ENCODE measurements at regions not wholly inside any gene's neighbourhood (a gene's known extent, or its start where the extent isn't known, plus 50 kb on each side); places are given as distances from the start of the nearest gene placed in this dataset.
"Not testable (repeated sequence)": the region's sequence is repeated elsewhere in the genome, so short reads cannot be mapped to it uniquely, and the experiment has no call there.

DNA sequence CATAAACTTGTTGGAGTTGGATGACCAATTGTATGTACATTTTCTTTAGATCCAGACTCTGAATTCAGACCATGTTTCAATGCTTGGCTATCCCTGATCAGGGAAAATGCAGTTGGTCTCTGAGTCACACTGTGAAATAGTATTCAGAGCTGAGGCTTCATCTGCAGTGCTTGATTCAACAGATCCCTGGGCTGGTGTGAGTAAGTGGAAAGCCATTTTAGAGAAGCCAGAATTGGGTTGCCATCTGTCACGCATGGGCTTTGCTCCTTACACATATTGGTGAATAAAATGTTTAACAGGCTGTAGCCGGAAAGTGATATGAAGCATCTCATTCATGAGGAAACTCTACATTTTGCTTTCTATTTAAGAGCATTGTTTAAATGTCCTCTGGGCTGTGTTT, 50.0 kb upstream of the ACYP2 start:
- peak; percentile 96 for DNase-seq

DNA sequence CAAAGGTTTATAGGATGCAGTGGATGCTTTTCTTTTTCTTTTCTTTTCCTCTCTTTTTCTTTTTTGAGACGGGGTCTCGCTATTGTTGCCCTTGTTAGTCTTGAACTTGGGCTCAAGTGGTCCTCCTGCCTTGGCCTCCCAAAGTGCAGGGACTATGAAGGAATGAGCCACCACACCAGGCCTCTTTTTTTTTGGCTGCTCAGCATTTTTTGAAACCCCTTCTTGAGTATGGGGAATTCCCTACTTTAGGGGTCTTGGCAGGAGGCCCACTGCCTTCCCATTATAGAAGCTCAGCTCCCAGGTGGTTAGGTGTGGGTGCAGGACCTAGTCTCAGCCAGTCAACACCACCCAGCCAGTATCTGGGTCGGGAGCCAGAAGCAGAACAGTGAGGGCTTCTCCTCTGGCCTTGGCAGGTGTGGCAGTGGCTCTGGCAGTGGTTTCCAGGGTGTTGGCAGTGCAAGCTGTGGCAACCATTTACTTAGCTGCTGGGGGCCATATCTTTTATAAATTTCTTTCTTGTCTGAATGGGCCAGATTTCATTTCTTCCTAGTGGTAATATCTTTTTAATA, 51.4 kb upstream of the ACYP2 start:
- DNase-seq, result no peak

DNA sequence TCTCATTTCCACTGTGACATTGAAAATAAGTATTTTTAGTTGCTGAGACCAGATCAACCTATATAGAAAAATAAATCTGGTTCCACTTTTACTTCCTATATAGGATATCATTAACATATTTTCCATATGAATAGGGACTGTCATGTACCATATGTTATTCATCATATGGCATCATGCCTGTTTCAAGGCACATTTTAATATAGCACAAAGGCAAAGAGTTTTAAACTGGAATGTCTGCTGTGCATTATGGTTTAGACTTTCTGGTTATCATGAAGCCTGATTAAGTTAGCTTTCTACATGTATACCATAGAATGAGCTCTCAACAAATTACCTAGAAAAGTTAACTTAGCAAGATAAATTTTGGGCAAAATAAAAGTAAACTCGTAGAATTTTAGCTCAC, 53.0 kb upstream of the ACYP2 start:
- DNase-seq, result peak; percentile 44

DNA sequence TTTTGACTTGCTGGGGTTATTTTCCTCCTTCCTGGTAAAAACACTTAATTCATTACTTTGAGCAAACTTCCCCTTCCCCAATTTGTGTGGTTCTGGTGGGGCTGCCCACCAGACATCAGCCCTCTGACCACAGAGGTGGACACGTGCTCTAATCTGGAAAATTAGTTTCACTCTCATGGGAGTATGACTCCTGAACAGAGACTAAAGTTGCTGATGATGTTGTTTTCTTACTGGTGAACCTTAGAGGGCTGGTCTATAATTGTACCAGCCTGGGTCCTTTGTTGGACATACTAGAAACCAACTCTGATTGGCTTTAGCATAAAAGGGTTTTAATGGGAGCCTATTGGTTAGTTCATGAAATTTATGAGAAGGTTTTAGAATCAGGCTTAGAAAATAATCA, 54.1 kb upstream of the ACYP2 start:
- DNase-seq, result no peak

DNA sequence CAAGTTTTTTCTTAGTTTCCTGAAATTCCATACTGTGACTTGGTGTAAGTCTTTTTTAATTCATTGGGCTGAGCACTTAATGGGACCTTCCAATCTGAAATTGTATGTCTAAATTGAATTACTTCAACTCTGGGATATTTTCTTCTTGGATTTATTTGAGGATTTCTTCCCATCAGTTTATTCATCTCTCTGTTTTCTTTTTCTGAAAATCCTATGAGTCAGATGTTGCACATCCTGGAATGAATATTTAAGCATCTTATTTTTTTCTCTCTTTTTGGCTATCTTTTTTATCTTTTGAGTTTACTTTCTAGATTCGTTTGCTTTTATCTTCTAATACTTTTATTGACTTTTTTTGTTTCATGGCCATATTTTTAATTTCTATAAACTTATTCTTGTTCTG, 55.4 kb upstream of the ACYP2 start:
- DNase-seq, result no peak

DNA sequence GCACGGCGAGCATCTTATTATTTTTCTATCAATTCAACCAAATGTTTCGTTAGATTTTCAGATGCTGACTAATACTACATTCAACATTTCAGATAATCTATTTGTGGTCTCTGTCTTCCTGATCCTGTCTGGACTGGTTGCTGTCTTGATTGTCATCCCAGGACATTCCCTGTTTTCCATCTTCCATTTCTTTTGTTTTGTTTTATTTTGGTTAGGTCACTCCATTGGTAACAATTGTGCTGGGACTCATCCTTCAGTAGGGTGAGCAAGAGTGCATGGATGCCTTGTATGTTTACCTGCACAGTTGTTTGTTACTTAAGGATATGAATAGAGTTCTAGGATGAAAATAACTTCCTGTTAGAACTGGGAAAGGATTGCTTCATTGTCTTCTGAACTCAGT, 55.9 kb upstream of the ACYP2 start:
- no peak for DNase-seq

DNA sequence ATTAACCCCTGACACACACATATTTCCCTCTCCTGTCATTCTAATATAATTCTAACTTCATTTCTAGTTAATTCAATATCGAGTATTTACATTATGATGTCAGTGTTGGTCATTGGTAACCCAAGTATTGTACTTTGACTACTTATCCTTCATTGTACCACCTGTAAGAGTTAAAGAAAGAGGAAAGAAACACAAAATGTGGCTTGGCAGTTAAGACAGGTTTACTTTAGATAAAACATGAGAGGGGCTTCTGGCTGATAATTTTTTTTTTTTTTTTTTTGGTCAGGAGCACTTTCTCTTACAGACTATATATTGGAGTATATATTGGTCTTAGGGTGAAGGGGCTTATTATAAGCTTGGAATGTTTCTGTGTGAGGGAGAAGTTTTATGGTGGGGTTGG, 57.0 kb upstream of the ACYP2 start:
- DNase-seq, result no peak

GRCh38 chr2:54054774-54055173, 60.6 kb upstream of the ACYP2 start:
- DNase-seq, result no peak

DNA sequence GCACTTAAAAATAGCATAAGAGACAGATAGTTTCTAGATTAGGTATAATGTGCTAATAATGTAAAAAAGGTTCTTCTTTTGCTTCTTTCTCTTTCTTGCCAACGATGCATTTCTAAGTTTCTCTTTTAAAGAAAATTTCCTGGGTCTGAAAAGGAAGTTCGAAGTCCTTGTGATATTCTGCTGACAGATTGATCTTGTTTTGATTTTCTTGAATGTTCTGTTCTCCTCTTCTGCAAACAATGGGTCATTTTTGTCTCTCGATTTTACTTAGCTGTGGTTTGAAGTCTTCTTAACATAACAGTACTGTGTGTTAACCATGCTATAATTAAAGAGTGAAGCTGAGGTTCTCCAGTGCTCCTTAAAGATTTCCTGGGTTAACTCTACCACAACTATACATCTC, 61.1 kb upstream of the ACYP2 start:
- DNase-seq, result no peak

GRCh38 chr2:54053830-54054229, 61.6 kb upstream of the ACYP2 start:
- no peak for DNase-seq

DNA sequence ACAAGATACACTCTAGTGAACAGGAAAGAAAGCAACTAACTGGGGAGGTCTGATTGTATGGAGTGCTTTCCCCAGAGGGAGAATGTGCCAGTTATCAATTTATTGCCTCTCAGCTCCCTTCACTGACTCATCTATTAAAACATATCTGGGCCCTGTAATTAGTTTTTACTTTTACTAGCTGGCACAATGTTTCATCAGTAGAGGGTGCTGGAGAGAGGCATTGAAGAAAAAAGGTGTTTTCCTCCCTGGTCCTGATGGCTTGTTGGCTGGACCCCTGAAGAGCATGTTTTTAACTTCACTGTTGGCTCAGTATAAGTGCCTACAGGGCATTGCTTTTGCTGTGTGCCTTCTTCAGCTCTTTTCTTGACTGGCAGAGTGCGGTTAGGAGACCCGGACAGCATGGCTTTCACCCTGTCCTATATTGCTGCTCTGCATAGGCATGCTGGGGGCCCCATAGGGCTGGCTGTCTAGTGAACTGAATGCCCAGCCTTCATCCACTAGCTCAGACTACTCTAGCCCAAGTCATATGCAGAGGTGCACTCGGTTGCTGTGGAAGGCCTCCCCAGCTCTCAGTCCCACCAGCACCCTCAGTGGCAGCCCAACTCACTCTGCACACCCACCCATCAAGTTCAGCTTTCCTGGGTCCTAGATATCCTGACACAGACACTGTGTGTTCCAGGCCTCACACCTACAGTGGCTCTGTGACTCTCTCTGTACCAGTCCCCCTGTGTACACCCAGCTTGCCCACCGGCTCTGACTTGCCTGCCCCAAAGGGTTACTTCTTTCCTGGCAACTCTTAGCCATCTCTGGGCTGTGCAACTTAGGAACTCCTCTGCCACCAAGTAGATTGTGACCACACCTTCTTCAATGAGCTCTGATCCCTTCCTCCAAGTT, 62.3 kb upstream of the ACYP2 start:
- DNase-seq, result no peak

- no peak for DNase-seq
These were observed 65.0 kb upstream of the ACYP2 start for GRCh38 chr2:54050445-54050844.

DNA sequence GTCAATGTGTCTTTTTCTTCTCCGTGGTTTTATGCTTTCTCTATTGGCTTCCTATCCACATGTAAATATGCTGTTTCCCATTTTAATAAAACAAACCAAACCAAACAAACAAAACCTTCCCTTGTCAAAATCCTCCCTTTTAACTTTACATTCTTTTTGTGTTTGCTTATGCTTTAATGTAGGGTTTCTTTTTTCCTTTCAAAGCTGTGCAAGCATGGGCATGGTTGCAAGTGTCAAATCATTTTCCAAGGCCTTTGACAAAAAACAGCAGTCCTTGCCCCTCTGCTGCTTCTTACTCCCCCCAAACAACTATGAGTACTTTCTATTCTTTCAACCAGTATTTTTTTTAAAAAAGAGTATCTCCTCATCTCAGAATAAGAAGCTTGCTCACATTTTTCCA, 66.0 kb upstream of the ACYP2 start:
- DNase-seq, result no peak

DNA sequence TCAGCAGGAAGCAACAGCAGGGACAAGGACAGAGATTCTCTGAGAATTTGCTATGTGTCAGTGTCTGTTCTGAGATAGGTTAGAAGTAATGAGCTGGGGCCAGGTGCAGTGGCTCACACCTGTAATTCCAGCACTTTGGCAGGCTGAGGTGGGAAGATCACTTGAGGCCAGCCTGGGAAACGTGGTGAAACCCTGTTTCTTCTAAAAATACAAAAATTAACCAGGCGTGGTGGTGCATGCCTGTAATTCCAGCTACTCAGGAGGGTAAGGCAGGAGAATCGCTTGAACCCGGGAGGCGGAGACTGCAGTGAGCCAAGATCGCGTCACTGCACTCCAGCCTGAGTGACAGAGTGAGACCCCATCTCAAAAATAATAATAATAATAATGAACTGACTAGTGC, 66.5 kb upstream of the ACYP2 start:
- not testable (repeated sequence) for DNase-seq

DNA sequence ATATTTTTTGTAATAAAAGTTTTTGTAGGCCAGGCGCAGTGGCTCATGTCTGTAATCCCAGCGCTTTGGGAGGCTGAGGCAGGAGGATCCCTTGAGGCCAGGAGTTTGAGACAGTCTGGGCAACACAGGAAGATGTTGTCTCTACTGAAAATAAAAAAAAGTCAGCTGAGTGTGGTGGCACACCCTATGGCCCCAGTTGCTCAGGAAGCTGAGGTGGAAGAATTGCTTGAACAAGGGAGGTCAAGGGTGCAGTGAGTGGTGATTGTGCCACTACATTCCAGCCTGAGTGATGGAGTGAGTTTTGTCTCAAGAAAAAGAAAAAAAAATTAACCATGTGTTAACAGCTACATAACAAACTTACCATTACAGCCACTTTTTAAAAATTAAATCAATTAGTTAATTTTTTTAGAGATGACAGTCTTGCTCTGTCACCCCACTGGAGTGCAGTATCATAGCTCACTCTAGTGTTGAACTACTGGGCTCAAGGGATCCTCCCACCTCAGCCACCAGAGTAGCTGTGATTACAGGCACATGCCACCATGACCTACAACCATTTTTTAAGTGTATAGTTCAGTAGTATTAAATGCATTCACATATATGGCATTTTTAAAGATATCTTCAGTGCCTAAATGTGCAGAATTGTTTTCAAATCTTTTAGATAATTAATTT, 67.2 kb upstream of the ACYP2 start:
- no peak for DNase-seq

DNA sequence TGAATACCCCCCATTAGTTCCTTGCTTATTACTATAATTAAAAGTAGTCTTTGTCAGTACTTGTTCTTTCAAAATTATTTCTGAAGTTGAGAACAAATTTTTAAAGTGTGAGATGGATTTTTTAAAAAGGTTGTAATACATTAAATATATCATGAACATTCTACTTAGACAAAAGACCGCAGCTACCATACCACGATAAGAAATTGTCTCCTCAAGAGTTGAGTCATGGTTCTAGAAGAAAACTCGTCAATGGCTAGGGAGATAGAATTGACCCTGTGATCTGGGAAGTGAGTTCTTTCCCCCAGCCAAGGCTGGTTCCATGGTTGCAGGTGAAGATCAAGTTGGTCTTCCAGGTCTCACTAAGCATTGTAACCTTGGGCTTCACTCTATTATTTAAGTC, 67.8 kb upstream of the ACYP2 start:
- no peak for DNase-seq

DNA sequence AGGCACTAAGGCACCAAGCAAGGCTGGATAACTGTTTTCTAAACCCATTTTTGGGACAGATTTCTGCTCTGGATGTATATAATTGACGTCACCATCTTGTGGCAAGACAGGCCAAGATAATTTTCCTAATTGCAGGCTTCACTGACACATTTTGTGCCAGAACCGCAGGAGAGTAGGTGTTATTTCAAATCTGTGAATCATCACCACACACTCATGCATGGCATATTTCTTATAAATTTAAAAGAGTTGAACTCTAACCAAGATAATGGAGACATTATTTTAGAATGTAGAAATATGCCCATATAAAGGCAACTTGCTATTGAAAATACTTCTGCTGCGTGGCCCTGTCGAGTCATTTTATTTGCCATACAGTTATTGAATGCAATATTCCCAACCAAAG, 68.3 kb upstream of the ACYP2 start:
- DNase-seq, result no peak

DNA sequence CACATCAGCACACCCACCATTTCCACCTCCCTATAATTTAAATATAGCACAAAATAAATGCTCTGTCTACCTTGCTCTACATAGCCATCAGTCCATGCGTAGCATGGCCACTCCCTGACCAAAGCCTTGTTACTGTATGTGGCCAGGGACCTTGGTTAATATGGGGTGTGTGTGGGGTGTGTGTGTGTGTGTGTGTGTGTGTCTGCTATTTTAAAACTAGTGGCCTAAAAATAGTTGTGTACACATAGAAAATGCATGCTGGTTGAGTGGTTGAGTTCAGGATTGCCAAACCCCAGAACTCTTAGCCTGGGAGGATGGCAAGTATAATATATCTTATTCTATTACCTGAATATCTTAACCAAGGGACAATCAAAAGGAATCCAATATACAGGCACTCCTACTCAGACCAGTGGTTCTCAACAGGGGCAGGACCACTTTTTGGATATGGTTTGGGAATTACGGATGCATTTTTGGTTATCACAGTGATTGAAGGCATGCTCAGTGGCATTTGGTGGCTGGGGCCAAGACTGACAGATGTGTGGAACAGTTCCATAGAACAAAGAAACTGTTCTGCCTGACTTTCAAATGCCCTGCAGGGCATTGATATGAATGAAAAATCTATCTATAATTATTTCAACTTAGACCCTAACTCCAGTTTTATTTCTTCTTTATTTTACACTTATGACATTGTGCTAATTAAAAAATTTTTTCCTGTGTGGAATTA, 72.3 kb upstream of the PSME4 start:
- no peak for DNase-seq

GRCh38 chr2:54042341-54042740, 71.5 kb upstream of the PSME4 start:
- DNase-seq, result no peak

GRCh38 chr2:54041135-54041534, 70.3 kb upstream of the PSME4 start:
- DNase-seq, result no peak

- no peak for DNase-seq
These were observed 69.9 kb upstream of the PSME4 start for GRCh38 chr2:54040685-54041084.

GRCh38 chr2:54040250-54040649, 69.5 kb upstream of the PSME4 start:
- no peak for DNase-seq

GRCh38 chr2:54038835-54039234, 68.0 kb upstream of the PSME4 start:
- DNase-seq, result no peak

GRCh38 chr2:54031288-54031687, 60.5 kb upstream of the PSME4 start:
- DNase-seq, result not testable (repeated sequence)
